Tibial nerve (tissue), 4 donors: ENCODE measurements at regions not wholly inside any gene's neighbourhood (a gene's known extent, or its start where the extent isn't known, plus 50 kb on each side); places are given as distances from the start of the nearest gene placed in this dataset.

ENCODE experiments used
- DNase-seq, 2 donors: peaks; one replicate each; pipeline ENCODE4 v3.0.0-alpha.2; 2019; ENCODE audit warnings: low spot score in 2 of 2
- H3K27ac ChIP-seq, 4 donors: fragments of 200-600 bp; sonication (generic) in 3 of 4; one replicate each; pipeline ENCODE4 v1.5.1; 2017 to 2019; ENCODE audit warnings: mild to moderate bottlenecking in 1 of 4
- H3K27me3 ChIP-seq, 2 donors: fragments of 200-600 bp; sonication (generic) in 1 of 2; one replicate each; pipeline versions ENCODE4 v1.5.1 to v1.6.0; 2017 to 2019
- H3K36me3 ChIP-seq, 3 donors: fragments of 200-600 bp; sonication (generic); one replicate each; pipeline ENCODE4 v1.5.1; 2018 to 2019
- H3K4me1 ChIP-seq, 4 donors: fragments of 200-600 bp; sonication (generic) in 3 of 4; one replicate each; pipeline ENCODE4 v1.5.1; 2017 to 2019
- H3K4me3 ChIP-seq, 4 donors: fragments of 200-600 bp; sonication (generic) in 3 of 4; one replicate each; pipeline ENCODE4 v1.5.1; 2017 to 2019; ENCODE audit warnings: mild to moderate bottlenecking in 1 of 4, moderate library complexity in 1 of 4
- H3K9me3 ChIP-seq, 4 donors: fragments of 200-600 bp; sonication (generic) in 3 of 4; one replicate each; pipeline ENCODE4 v1.5.1; 2017 to 2019
- EP300 ChIP-seq, 2 donors: sonication (generic); formaldehyde crosslinking; IDR thresholded peaks; one replicate each; pipeline ENCODE4 v1.6.1; 2017; ENCODE audit warnings: antibody characterized with exemption in 2 of 2, mild to moderate bottlenecking in 1 of 2
- POLR2A ChIP-seq, 2 donors: fragments of 450-650 bp; IDR thresholded peaks; one replicate each; pipeline ENCODE4 v1.6.1; 2017; ENCODE audit warnings: antibody characterized with exemption in 2 of 2, mild to moderate bottlenecking in 2 of 2, moderate library complexity in 2 of 2
- WGBS, 2 donors: methylation state at CpG; one replicate each; pipeline ENCODE4 v1.1.5; 2018; 5-methylcytosine and 5-hydroxymethylcytosine counted together
- TF ChIP-seq, protein P1 (sequence below), 5 experiments: fragments of 200-600 bp in 3 of 5; fragments of 450-650 bp in 2 of 5; sonication (generic) in 3 of 5; IDR thresholded peaks; one replicate each; pipeline ENCODE4 v1.5.1; 2016 to 2019; ENCODE audit warnings: antibody characterized with exemption in 5 of 5, mild to moderate bottlenecking in 3 of 5, moderate library complexity in 2 of 5

DNA sequence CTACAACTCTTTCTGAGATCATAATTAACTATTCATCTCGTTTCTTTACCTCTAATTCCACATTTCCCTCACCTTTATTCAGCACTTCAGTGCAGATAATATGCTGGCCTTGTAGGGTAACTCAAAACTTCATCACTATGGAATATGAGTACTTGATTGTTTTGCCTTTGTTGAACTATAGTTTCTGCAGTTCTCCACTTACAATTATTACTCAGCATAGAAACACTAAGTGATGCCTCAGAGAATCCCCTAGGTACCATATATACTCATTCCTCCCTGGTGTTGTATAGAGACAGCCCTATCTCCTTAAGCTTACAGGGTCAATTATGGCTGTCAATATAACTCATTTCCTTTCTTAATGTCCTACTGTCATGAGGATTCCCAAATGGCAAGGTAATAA, 380.6 kb upstream of the RBMS3 start:
- TF ChIP-seq POLR2A (IDR thresholded peaks at IDR 0.05) (no peak), EP300 (IDR thresholded peaks at IDR 0.05) (no peak)
- TF ChIP-seq, protein P1, sequence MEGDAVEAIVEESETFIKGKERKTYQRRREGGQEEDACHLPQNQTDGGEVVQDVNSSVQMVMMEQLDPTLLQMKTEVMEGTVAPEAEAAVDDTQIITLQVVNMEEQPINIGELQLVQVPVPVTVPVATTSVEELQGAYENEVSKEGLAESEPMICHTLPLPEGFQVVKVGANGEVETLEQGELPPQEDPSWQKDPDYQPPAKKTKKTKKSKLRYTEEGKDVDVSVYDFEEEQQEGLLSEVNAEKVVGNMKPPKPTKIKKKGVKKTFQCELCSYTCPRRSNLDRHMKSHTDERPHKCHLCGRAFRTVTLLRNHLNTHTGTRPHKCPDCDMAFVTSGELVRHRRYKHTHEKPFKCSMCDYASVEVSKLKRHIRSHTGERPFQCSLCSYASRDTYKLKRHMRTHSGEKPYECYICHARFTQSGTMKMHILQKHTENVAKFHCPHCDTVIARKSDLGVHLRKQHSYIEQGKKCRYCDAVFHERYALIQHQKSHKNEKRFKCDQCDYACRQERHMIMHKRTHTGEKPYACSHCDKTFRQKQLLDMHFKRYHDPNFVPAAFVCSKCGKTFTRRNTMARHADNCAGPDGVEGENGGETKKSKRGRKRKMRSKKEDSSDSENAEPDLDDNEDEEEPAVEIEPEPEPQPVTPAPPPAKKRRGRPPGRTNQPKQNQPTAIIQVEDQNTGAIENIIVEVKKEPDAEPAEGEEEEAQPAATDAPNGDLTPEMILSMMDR (IDR thresholded peaks at IDR 0.05) = no peak
- H3K4me1 ChIP-seq = no peaks in the 10 kb centered on the region
- no peak overlapping the region for H3K27ac ChIP-seq
- 70 to 78% methylated on average over 1 of the region's 1 CpG for WGBS, 2 donors
- H3K4me3 ChIP-seq = no peak overlapping the region
- H3K27me3 ChIP-seq = no peaks in the 10 kb centered on the region
- DNase-seq = no peak
- H3K36me3 ChIP-seq = no peaks in the 10 kb centered on the region
- no peaks in the 10 kb centered on the region for H3K9me3 ChIP-seq

- Histone ChIP-seq H3K9me3 (no peaks in the 10 kb centered on the region), H3K27me3 (no peaks in the 10 kb centered on the region), H3K4me3 (no peak overlapping the region), H3K36me3 (no peaks in the 10 kb centered on the region), H3K27ac (no peak overlapping the region), H3K4me1 (no peaks in the 10 kb centered on the region)
- peak in 1 of 2 donors; percentile 41 for DNase-seq
- no peak for TF ChIP-seq POLR2A (IDR thresholded peaks at IDR 0.05)
- peak in 1 of 2 donors; percentile 18 for TF ChIP-seq EP300 (IDR thresholded peaks at IDR 0.05)
Measured at GRCh38 chr3:28901018-28901417, 379.9 kb upstream of the RBMS3 start.

GRCh38 chr3:28903171-28903601, 377.7 kb upstream of the RBMS3 start:
- no peak for DNase-seq
- no peaks in the 10 kb centered on the region for H3K36me3 ChIP-seq
- H3K27ac ChIP-seq = no peak overlapping the region
- 96 to 98% methylated on average over 26 to 28 of the region's 30 CpGs for WGBS, 2 donors
- H3K27me3 ChIP-seq = no peaks in the 10 kb centered on the region
- H3K4me1 ChIP-seq = no peaks in the 10 kb centered on the region
- no peaks in the 10 kb centered on the region for H3K9me3 ChIP-seq
- TF ChIP-seq EP300 (IDR thresholded peaks at IDR 0.05) (no peak), POLR2A (IDR thresholded peaks at IDR 0.05) (no peak)
- TF ChIP-seq, protein P1 (IDR thresholded peaks at IDR 0.05) = no peak
- no peak overlapping the region for H3K4me3 ChIP-seq

GRCh38 chr3:28905798-28906197, 375.1 kb upstream of the RBMS3 start:
- no peak for DNase-seq
- H3K27me3 ChIP-seq = no peaks in the 10 kb centered on the region
- H3K9me3 ChIP-seq = no peaks in the 10 kb centered on the region
- TF ChIP-seq POLR2A (IDR thresholded peaks at IDR 0.05) (no peak), EP300 (IDR thresholded peaks at IDR 0.05) (no peak)
- TF ChIP-seq, protein P1 (IDR thresholded peaks at IDR 0.05) = no peak
- H3K4me3 ChIP-seq = no peak overlapping the region
- no peaks in the 10 kb centered on the region for H3K4me1 ChIP-seq
- 74 to 81% methylated on average over 3 of the region's 3 CpGs for WGBS, 2 donors
- H3K36me3 ChIP-seq = no peaks in the 10 kb centered on the region
- H3K27ac ChIP-seq = no peak overlapping the region

DNA sequence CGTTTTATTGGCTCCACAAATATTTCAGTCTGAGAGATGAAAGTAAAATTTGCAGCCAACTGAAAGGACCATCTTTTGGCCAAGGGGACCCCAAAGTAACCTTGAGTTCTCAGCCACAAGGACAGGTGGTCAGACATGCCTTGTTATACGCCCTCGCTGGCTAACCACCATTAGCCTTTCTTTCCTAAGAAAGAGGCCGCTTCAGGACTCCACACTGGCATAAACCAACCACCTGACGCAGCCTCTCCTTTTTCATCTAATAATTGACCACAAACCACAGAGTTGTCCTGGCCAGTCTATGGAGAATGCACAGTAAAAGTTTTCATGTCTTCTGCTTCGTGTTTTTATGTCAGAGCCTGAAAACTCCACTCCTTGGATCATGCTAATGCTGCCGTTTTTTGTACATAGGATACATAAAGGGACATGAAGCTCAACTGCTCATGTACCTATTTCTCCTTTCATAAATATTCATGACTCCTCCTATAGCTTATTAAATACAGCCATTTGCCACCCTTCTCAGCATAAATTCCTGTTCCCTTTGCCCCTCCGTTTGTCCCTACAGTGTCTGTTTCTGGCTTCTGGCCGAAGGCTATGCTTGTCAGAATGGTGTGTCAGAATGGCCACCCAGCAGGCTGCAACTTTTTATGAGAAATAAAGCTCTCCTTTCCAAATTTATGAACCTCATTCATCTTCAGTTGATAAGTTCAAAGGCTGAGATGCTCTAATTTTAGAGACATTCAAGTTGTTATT, 374.1 kb upstream of the RBMS3 start:
- Histone ChIP-seq H3K36me3 (no peaks in the 10 kb centered on the region), H3K4me1 (peaks cover 0 to 5% (median 0%) of the 10 kb centered on the region in 4 donors), H3K27ac (no peak overlapping the region), H3K27me3 (no peaks in the 10 kb centered on the region), H3K9me3 (no peaks in the 10 kb centered on the region), H3K4me3 (no peak overlapping the region)
- no peak for DNase-seq
- WGBS, 2 donors = 82 to 88% methylated on average over 9 of the region's 9 CpGs
- TF ChIP-seq POLR2A (IDR thresholded peaks at IDR 0.05) = no peak

GRCh38 chr3:28907616-28908015, 373.3 kb upstream of the RBMS3 start:
- no peak for TF ChIP-seq EP300 (IDR thresholded peaks at IDR 0.05)
- no peak for TF ChIP-seq POLR2A (IDR thresholded peaks at IDR 0.05)
- TF ChIP-seq, protein P1 (IDR thresholded peaks at IDR 0.05) = no peak
- Histone ChIP-seq H3K36me3 (no peaks in the 10 kb centered on the region), H3K4me1 (peaks cover 0 to 5% (median 0%) of the 10 kb centered on the region in 4 donors), H3K4me3 (no peak overlapping the region), H3K9me3 (no peaks in the 10 kb centered on the region), H3K27ac (no peak overlapping the region), H3K27me3 (no peaks in the 10 kb centered on the region)
- WGBS, 2 donors = 93% methylated on average over 3 of the region's 3 CpGs
- no peak for DNase-seq
